Endothelial cell of umbilical vein (primary cell): ENCODE measurements at regions not wholly inside any gene's neighbourhood (a gene's known extent, or its start where the extent isn't known, plus 50 kb on each side); places are given as distances from the start of the nearest gene placed in this dataset.

Experiments
- BruUV-seq: library from RNA; stranded (reverse); fragments of 400-500 nt; replicated peaks from 2 replicates; lab custom pipeline; 2021; lab: Mats Ljungman, UMichigan
- CTCF ChIA-PET: fragments of 300-600, 350-600 bp; sonication (Branson Sonifier 250); formaldehyde crosslinking; loops from one replicate; lab custom pipeline; 2021; ENCODE audit warnings: antibody characterized with exemption, inconsistent platforms; lab: Charles Lee
- POLR2A ChIA-PET: fragments of 300-600, 350-600 bp; sonication (Branson Sonifier 250); formaldehyde crosslinking; loops from one replicate; lab custom pipeline; 2021; ENCODE audit warnings: antibody characterized with exemption, inconsistent platforms; lab: Charles Lee
- DNase-seq: peaks from one replicate; pipeline ENCODE4 v3.0.0-alpha.2; 2011; ENCODE audit warnings: low read depth, low spot score
- FAIRE-seq: peaks from 2 replicates; lab custom pipeline; 2011; peaks lifted over from hg19 to GRCh38; lab: Jason Lieb, UNC
- H2AFZ ChIP-seq: 2 replicates; pipeline ENCODE4 v1.6.0; 2012; ENCODE audit warnings: low read depth, low read length, control low read depth, inconsistent platforms
- H3K27ac ChIP-seq: 2 replicates; pipeline ENCODE4 v1.5.1; 2011; ENCODE audit warnings: low read depth, mild to moderate bottlenecking, control low read depth, low read length, moderate library complexity; ENCODE audit not compliant: insufficient read depth
- H3K27me3 ChIP-seq, 2 experiments: 2 replicates each; pipeline versions ENCODE4 v1.6.0 to v1.6.1; 2011; ENCODE audit warnings: low read length in 2 of 2, mixed read lengths in 1 of 2; ENCODE audit not compliant: control insufficient read depth in 2 of 2, insufficient read depth in 2 of 2
- H3K36me3 ChIP-seq, 2 experiments: 2 replicates in 1 of 2; 3 replicates in 1 of 2; pipeline ENCODE4 v1.5.1; 2011; ENCODE audit warnings: low read length in 2 of 2, mild to moderate bottlenecking in 1 of 2, moderate library complexity in 1 of 2; ENCODE audit not compliant: control insufficient read depth in 2 of 2, insufficient read depth in 2 of 2; ENCODE audit errors: extremely low read depth in 1 of 2
- H3K4me1 ChIP-seq: 3 replicates; pipeline ENCODE4 v1.5.1; 2011; ENCODE audit warnings: mild to moderate bottlenecking, low read length; ENCODE audit not compliant: control insufficient read depth, insufficient read depth; ENCODE audit errors: extremely low read depth
- H3K4me2 ChIP-seq: 2 replicates; pipeline ENCODE4 v1.6.1; 2011; ENCODE audit warnings: low read length, control low read depth, mixed read lengths; ENCODE audit not compliant: insufficient read depth
- H3K4me3 ChIP-seq, 3 experiments: fragments of 200-600 bp in 1 of 3; sonication (generic), shearing (Covaris generic) in 1 of 3; replicated peaks in 1 of 3; 2 replicates each; pipeline ENCODE4 v1.5.1; 2011 to 2016; ENCODE audit warnings: control low read depth in 3 of 3, low read length in 3 of 3, mild to moderate bottlenecking in 2 of 3, inconsistent platforms in 1 of 3, low read depth in 1 of 3, moderate library complexity in 1 of 3; ENCODE audit not compliant: insufficient read depth in 1 of 3
- H3K79me2 ChIP-seq: 2 replicates; pipeline ENCODE4 v1.6.0; 2012; ENCODE audit warnings: low read length, inconsistent platforms; ENCODE audit not compliant: control insufficient read depth, insufficient read depth
- H3K9ac ChIP-seq: replicated peaks from 2 replicates; pipeline ENCODE3; 2011; ENCODE audit warnings: low read length, control low read depth; ENCODE audit not compliant: insufficient read depth; ENCODE audit errors: extremely low read depth
- H3K9me1 ChIP-seq: replicated peaks from 3 replicates; pipeline ENCODE4 v1.6.0; 2011; ENCODE audit warnings: mild to moderate bottlenecking, low read length; ENCODE audit not compliant: control insufficient read depth, insufficient read depth; ENCODE audit errors: extremely low read depth
- H3K9me3 ChIP-seq: replicated peaks from 2 replicates; pipeline ENCODE4 v1.5.1; 2012; ENCODE audit warnings: low read length, inconsistent platforms; ENCODE audit not compliant: control insufficient read depth, insufficient read depth
- H4K20me1 ChIP-seq: replicated peaks from 2 replicates; pipeline ENCODE3; 2011; ENCODE audit warnings: mild to moderate bottlenecking, low read length; ENCODE audit not compliant: control insufficient read depth, insufficient read depth; ENCODE audit errors: extremely low read depth
- EZH2 ChIP-seq: IDR thresholded peaks from 2 replicates; pipeline ENCODE4 v1.6.1; 2012; ENCODE audit warnings: borderline replicate concordance, low read depth, mild to moderate bottlenecking, moderate library complexity, low read length, inconsistent platforms; ENCODE audit not compliant: severe bottlenecking
- FOS ChIP-seq: IDR thresholded peaks from 2 replicates; pipeline ENCODE4 v1.6.1; 2011; ENCODE audit warnings: mild to moderate bottlenecking, low read length, moderate library complexity, borderline replicate concordance; ENCODE audit not compliant: insufficient read depth
- GATA2 ChIP-seq: IDR thresholded peaks from 2 replicates; pipeline ENCODE4 v1.7.0; 2011; ENCODE audit warnings: low read depth, mild to moderate bottlenecking, moderate library complexity, mixed read lengths, low read length; ENCODE audit not compliant: insufficient read length, insufficient read depth
- JUN ChIP-seq: IDR thresholded peaks from 2 replicates; pipeline ENCODE4 v1.6.1; 2011; ENCODE audit warnings: borderline replicate concordance, low read depth; ENCODE audit not compliant: insufficient read length, insufficient read depth
- MYC ChIP-seq: IDR thresholded peaks from one replicate; pipeline ENCODE4 v1.6.1; 2011; ENCODE audit warnings: mild to moderate bottlenecking, low read depth, low read length
- POLR2A ChIP-seq: IDR thresholded peaks from 2 replicates; pipeline ENCODE4 v1.6.1; 2012; ENCODE audit warnings: low read depth, mild to moderate bottlenecking, control low read depth, low read length
- POLR2AphosphoS5 ChIP-seq: IDR thresholded peaks from 2 replicates; pipeline ENCODE4 v1.6.1; 2012; ENCODE audit warnings: low read depth, mild to moderate bottlenecking, control low read depth, low read length, moderate library complexity; ENCODE audit not compliant: insufficient read depth
- dilution Hi-C: fragments of 300-500 bp; cut with MboI; formaldehyde crosslinking; loops from one replicate; pipeline ENCODE4 v1.15.0; 2019; ENCODE audit warnings: low sequenced_read_pairs; ENCODE audit not compliant: extremely low pct_ligation_motif_present
- intact Hi-C: fragments of 100-400 bp; cut with micrococcal nuclease; formaldehyde crosslinking; loops from one replicate; pipeline ENCODE4 v1.10.0; 2022
- TF ChIP-seq, protein P1 (sequence below): IDR thresholded peaks from 2 replicates; pipeline ENCODE4 v1.6.1; 2011; ENCODE audit not compliant: insufficient read depth, insufficient read length
- TF ChIP-seq, protein P2 (sequence below), 2 donors: IDR thresholded peaks; 1 replicate in 1 of 2; 2 replicates in 1 of 2; pipeline ENCODE4 v1.5.1; 2011; ENCODE audit warnings: low read length in 2 of 2, mild to moderate bottlenecking in 2 of 2, moderate library complexity in 2 of 2, control low read depth in 1 of 2, inconsistent platforms in 1 of 2, low read depth in 1 of 2; ENCODE audit not compliant: insufficient read depth in 1 of 2; ENCODE audit errors: extremely low read depth in 1 of 2

DNA sequence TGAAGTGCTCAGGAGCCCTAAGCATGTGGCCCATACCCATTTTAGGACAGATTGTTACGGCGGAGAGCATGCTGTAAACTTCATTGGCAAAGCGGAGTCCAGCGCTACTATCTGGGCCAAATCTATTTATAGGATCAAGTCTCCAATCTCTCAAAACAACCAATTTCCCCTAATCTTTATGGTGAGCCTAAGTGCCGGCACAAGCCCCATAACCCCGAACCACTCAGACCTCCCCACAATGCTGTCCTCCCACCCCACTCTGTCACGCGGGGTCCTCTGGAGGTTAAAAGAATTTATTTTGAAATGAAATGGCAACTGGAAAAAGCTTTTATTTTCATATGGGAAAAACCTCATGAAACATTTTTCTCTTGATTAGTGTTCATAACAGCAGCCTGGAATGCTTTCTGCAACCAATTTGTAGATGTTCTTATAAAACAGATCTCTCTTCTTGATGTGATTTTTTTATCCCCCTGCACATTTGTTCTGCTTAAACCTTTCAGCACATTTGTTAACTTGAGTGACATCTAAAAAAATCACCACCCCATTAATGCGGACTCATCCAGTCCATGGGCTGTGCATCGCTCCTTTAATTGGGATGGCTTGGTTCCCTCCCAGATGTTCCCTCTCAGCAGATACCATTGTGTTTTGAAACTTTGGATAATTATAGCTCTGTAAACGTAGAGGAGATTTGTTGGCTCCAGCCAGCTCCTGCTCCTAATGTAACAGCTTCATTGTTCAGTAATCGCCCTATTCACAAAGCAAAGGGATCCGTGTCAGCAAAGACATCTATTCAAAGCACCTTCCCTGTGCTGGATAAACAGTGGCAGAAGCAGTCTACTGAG is 323.6 kb downstream of the CD83 start:
- intact Hi-C loops (no loop called here), dilution Hi-C loops (no loop called here)
- H3K4me3 ChIP-seq: no peak overlapping the region
- no peak for DNase-seq
- H3K9ac ChIP-seq: no peak overlapping the region
- H3K4me2 ChIP-seq: no peak overlapping the region
- no peaks in the 10 kb centered on the region for H3K27me3 ChIP-seq
- no peak for FAIRE-seq
- TF ChIP-seq POLR2AphosphoS5 (no peak), POLR2A (no peak), EZH2 (no peak), GATA2 (no peak), JUN (no peak), MYC (no peak), FOS (no peak)
- TF ChIP-seq, protein P1, sequence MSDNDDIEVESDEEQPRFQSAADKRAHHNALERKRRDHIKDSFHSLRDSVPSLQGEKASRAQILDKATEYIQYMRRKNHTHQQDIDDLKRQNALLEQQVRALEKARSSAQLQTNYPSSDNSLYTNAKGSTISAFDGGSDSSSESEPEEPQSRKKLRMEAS: no peak
- TF ChIP-seq, protein P2, sequence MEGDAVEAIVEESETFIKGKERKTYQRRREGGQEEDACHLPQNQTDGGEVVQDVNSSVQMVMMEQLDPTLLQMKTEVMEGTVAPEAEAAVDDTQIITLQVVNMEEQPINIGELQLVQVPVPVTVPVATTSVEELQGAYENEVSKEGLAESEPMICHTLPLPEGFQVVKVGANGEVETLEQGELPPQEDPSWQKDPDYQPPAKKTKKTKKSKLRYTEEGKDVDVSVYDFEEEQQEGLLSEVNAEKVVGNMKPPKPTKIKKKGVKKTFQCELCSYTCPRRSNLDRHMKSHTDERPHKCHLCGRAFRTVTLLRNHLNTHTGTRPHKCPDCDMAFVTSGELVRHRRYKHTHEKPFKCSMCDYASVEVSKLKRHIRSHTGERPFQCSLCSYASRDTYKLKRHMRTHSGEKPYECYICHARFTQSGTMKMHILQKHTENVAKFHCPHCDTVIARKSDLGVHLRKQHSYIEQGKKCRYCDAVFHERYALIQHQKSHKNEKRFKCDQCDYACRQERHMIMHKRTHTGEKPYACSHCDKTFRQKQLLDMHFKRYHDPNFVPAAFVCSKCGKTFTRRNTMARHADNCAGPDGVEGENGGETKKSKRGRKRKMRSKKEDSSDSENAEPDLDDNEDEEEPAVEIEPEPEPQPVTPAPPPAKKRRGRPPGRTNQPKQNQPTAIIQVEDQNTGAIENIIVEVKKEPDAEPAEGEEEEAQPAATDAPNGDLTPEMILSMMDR (IDR thresholded peaks at IDR 0.05; ENCODE audit: extremely low read depth in 1 of 2, insufficient read depth in 1 of 2, low read depth in 1 of 2, low read length in 2 of 2): no peak
- no peaks in the 10 kb centered on the region for H3K36me3 ChIP-seq
- no peaks in the 10 kb centered on the region for H3K79me2 ChIP-seq
- POLR2A ChIA-PET: no interaction called here
- CTCF ChIA-PET: no interaction called here
- peaks cover 5% of the 10 kb centered on the region for H3K9me3 ChIP-seq
- no peaks in the 10 kb centered on the region for H4K20me1 ChIP-seq
- no TSS peak for BruUV-seq
- H3K27ac ChIP-seq: no peak overlapping the region
- no peak overlapping the region for H2AFZ ChIP-seq
- H3K4me1 ChIP-seq: no peaks in the 10 kb centered on the region
- H3K9me1 ChIP-seq: no peaks in the 10 kb centered on the region
